Endothelial cell (in vitro differentiated cells): ENCODE measurements at regions not wholly inside any gene's neighbourhood (a gene's known extent, or its start where the extent isn't known, plus 50 kb on each side); places are given as distances from the start of the nearest gene placed in this dataset.

ENCODE experiments used
- DNase-seq: peaks from one replicate; pipeline ENCODE4 v3.0.0; 2021; ENCODE audit warnings: low spot score
- H3K27ac Mint-ChIP-seq: one replicate; pipeline ENCODE4 v1.8.0; 2021; ENCODE audit warnings: mixed read lengths, inconsistent platforms; ENCODE audit not compliant: unreplicated experiment
- H3K27me3 Mint-ChIP-seq: one replicate; pipeline ENCODE4 v1.8.0; 2021; ENCODE audit warnings: mild to moderate bottlenecking, moderate library complexity, mixed read lengths, inconsistent platforms; ENCODE audit not compliant: unreplicated experiment
- H3K36me3 Mint-ChIP-seq: one replicate; pipeline ENCODE4 v1.8.0; 2021; ENCODE audit warnings: mild to moderate bottlenecking, low read depth, mixed read lengths, inconsistent platforms; ENCODE audit not compliant: unreplicated experiment
- H3K4me1 Mint-ChIP-seq: one replicate; pipeline ENCODE4 v1.8.0; 2021; ENCODE audit warnings: mild to moderate bottlenecking, mixed read lengths, inconsistent platforms; ENCODE audit not compliant: unreplicated experiment
- H3K4me3 Mint-ChIP-seq: one replicate; pipeline ENCODE4 v1.8.0; 2021; ENCODE audit warnings: mild to moderate bottlenecking, mixed read lengths, inconsistent platforms; ENCODE audit not compliant: unreplicated experiment
- H3K9me3 Mint-ChIP-seq: one replicate; pipeline ENCODE4 v1.8.0; 2021; ENCODE audit warnings: mixed read lengths, inconsistent platforms; ENCODE audit not compliant: unreplicated experiment
- TF ChIP-seq, protein P1 (sequence below): fragments of 200-600 bp; sonication (generic); IDR thresholded peaks from one replicate; pipeline ENCODE4 v1.5.0; 2021; ENCODE audit warnings: antibody characterized with exemption; ENCODE audit not compliant: unreplicated experiment

- H3K9me3 Mint-ChIP-seq: peaks cover 12% of the 10 kb centered on the region
- peaks cover 4% of the 10 kb centered on the region for H3K27me3 Mint-ChIP-seq
- no peak overlapping the region for H3K27ac Mint-ChIP-seq
- no peak overlapping the region for H3K4me3 Mint-ChIP-seq
- TF ChIP-seq, protein P1, sequence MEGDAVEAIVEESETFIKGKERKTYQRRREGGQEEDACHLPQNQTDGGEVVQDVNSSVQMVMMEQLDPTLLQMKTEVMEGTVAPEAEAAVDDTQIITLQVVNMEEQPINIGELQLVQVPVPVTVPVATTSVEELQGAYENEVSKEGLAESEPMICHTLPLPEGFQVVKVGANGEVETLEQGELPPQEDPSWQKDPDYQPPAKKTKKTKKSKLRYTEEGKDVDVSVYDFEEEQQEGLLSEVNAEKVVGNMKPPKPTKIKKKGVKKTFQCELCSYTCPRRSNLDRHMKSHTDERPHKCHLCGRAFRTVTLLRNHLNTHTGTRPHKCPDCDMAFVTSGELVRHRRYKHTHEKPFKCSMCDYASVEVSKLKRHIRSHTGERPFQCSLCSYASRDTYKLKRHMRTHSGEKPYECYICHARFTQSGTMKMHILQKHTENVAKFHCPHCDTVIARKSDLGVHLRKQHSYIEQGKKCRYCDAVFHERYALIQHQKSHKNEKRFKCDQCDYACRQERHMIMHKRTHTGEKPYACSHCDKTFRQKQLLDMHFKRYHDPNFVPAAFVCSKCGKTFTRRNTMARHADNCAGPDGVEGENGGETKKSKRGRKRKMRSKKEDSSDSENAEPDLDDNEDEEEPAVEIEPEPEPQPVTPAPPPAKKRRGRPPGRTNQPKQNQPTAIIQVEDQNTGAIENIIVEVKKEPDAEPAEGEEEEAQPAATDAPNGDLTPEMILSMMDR: no peak
- H3K4me1 Mint-ChIP-seq: no peaks in the 10 kb centered on the region
- no peaks in the 10 kb centered on the region for H3K36me3 Mint-ChIP-seq
- DNase-seq: no peak
These were observed 439.7 kb upstream of the FRG1 start for GRCh38 chr4:189500970-189501369.

DNA sequence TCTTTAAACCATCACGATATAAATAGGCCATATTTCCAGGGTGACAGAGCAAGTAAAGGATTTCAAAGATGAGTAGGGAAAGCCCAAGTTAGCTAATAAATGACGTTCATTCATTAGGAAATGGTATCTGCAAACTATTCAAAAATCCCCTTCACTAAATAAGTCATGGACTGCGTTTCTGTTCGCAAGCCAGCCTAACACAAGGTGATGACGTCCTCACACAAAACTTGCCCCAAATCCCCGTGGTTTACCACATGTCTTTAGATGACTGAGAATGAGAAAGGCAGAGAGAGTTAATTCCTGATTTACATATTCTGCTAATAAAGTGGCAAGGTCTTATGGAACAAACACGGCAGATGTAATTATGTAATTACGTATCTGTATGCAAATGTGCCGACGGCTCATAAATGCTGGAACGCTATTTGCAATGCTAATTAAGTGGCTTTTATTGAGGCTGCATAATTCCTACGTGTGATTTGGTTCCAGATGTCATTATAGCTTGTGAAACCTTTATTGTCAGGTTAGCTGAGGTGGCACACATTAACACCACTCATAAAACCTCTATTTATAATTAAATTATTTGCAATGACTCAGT, 437.7 kb upstream of the FRG1 start:
- no peak overlapping the region for H3K4me3 Mint-ChIP-seq
- H3K9me3 Mint-ChIP-seq: peaks cover 11% of the 10 kb centered on the region
- peaks cover 4% of the 10 kb centered on the region for H3K27me3 Mint-ChIP-seq
- no peak overlapping the region for H3K27ac Mint-ChIP-seq
- DNase-seq: no peak
- H3K36me3 Mint-ChIP-seq: no peaks in the 10 kb centered on the region
- H3K4me1 Mint-ChIP-seq: no peaks in the 10 kb centered on the region
- TF ChIP-seq, protein P1: no peak

- Mint-ChIP-seq H3K4me3 (no peak overlapping the region), H3K27ac (no peak overlapping the region), H3K36me3 (no peaks in the 10 kb centered on the region), H3K4me1 (no peaks in the 10 kb centered on the region), H3K27me3 (peaks cover 4% of the 10 kb centered on the region), H3K9me3 (peaks cover 11% of the 10 kb centered on the region)
- TF ChIP-seq, protein P1: no peak
- DNase-seq: no peak
These were observed 436.5 kb upstream of the FRG1 start for GRCh38 chr4:189504220-189504619.

GRCh38 chr4:189505380-189505779, 435.3 kb upstream of the FRG1 start:
- Mint-ChIP-seq H3K27ac (no peak overlapping the region), H3K4me3 (no peak overlapping the region), H3K4me1 (no peaks in the 10 kb centered on the region), H3K36me3 (no peaks in the 10 kb centered on the region), H3K27me3 (peaks cover 4% of the 10 kb centered on the region), H3K9me3 (peaks cover 11% of the 10 kb centered on the region)
- TF ChIP-seq, protein P1: no peak
- DNase-seq: no peak

- Mint-ChIP-seq H3K27me3 (peaks cover 4% of the 10 kb centered on the region), H3K27ac (no peak overlapping the region), H3K4me1 (no peaks in the 10 kb centered on the region), H3K36me3 (no peaks in the 10 kb centered on the region), H3K4me3 (no peak overlapping the region), H3K9me3 (peaks cover 11% of the 10 kb centered on the region)
- DNase-seq: no peak
- TF ChIP-seq, protein P1: no peak
These were observed 434.6 kb upstream of the FRG1 start for GRCh38 chr4:189506080-189506479.
